Lower lobe of right lung (tissue), 2 donors: ENCODE measurements at regions not wholly inside any gene's neighbourhood (a gene's known extent, or its start where the extent isn't known, plus 50 kb on each side); places are given as distances from the start of the nearest gene placed in this dataset.

Experiments used
- ATAC-seq, 2 donors: fragments of 200-7000 bp; cut with Tn5 transposase; one replicate each; pipeline ENCODE4 v1.9.1; 2020 to 2022; ENCODE audit warnings: mild to moderate bottlenecking in 2 of 2, moderate library complexity in 2 of 2
- DNase-seq: peaks from one replicate; pipeline ENCODE4 v3.0.0-alpha.2; 2020
- H3K27ac ChIP-seq: fragments of 200-600 bp; one replicate; pipeline ENCODE4 v1.8.0; 2022
- H3K27me3 ChIP-seq: fragments of 200-600 bp; one replicate; pipeline ENCODE4 v1.8.0; 2022; ENCODE audit warnings: low read depth
- H3K36me3 ChIP-seq: fragments of 200-600 bp; one replicate; pipeline ENCODE4 v1.8.0; 2022; ENCODE audit warnings: mild to moderate bottlenecking
- H3K4me1 ChIP-seq: fragments of 200-600 bp; one replicate; pipeline ENCODE4 v1.8.0; 2022
- H3K4me3 ChIP-seq: fragments of 200-600 bp; one replicate; pipeline ENCODE4 v1.8.0; 2022; ENCODE audit warnings: mild to moderate bottlenecking
- H3K9me3 ChIP-seq: fragments of 200-600 bp; one replicate; pipeline ENCODE4 v1.8.0; 2022
- intact Hi-C: fragments of 100-400 bp; cut with DNase I; formaldehyde crosslinking; loops from one replicate; pipeline ENCODE4 v1.11.0; 2022
- TF ChIP-seq, protein P1 (sequence below): fragments of 200-600 bp; IDR thresholded peaks from one replicate; pipeline ENCODE4 v1.8.0; 2022; ENCODE audit warnings: antibody characterized with exemption, mild to moderate bottlenecking
- donor health status: DM: no; HTN: yes; CAD: no; lungs with severe emphysema.

DNA sequence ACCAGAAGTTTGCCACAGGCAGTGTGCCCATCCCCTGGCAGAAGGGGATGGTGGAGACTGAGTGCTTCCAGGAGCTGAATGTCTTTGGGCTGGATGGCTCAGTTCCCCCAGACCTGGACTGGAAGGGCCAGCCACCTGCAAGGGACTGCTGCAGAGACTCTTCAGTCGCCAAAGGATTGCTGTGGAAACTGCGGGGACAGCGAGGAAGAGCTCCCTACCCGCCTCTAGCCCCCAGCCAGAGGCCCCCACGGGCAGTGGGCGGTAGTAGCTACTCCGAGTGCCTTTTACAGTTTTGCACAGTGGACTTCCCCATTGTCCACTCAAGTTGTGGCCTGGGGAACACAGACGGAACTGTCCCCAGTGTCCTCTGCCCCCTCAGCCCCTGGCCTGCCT is 138.5 kb downstream of the ZDHHC20 start:
- ATAC-seq, result no peak
- Histone ChIP-seq H3K36me3 (no peaks in the 10 kb centered on the region), H3K27me3 (no peaks in the 10 kb centered on the region), H3K4me3 (no peak overlapping the region), H3K27ac (no peak overlapping the region), H3K4me1 (no peaks in the 10 kb centered on the region), H3K9me3 (no peaks in the 10 kb centered on the region)
- intact Hi-C loops, result no loop called here
- no peak for DNase-seq
- TF ChIP-seq, protein P1, sequence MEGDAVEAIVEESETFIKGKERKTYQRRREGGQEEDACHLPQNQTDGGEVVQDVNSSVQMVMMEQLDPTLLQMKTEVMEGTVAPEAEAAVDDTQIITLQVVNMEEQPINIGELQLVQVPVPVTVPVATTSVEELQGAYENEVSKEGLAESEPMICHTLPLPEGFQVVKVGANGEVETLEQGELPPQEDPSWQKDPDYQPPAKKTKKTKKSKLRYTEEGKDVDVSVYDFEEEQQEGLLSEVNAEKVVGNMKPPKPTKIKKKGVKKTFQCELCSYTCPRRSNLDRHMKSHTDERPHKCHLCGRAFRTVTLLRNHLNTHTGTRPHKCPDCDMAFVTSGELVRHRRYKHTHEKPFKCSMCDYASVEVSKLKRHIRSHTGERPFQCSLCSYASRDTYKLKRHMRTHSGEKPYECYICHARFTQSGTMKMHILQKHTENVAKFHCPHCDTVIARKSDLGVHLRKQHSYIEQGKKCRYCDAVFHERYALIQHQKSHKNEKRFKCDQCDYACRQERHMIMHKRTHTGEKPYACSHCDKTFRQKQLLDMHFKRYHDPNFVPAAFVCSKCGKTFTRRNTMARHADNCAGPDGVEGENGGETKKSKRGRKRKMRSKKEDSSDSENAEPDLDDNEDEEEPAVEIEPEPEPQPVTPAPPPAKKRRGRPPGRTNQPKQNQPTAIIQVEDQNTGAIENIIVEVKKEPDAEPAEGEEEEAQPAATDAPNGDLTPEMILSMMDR, result no peak

- ATAC-seq (no peak), DNase-seq (no peak)
- TF ChIP-seq, protein P1, result no peak
- Histone ChIP-seq H3K9me3 (no peaks in the 10 kb centered on the region), H3K4me1 (no peaks in the 10 kb centered on the region), H3K36me3 (no peaks in the 10 kb centered on the region), H3K27me3 (no peaks in the 10 kb centered on the region), H3K27ac (no peak overlapping the region), H3K4me3 (no peak overlapping the region)
- intact Hi-C loops, result no loop called here
Observed at GRCh38 chr13:21321269-21321668, 137.8 kb downstream of the ZDHHC20 start.

GRCh38 chr13:21322327-21322965 is 136.7 kb downstream of the ZDHHC20 start:
- ATAC-seq, result no peak
- no peaks in the 10 kb centered on the region for H3K27me3 ChIP-seq
- no peaks in the 10 kb centered on the region for H3K4me1 ChIP-seq
- no peak for DNase-seq
- intact Hi-C loops, result no loop called here
- H3K27ac ChIP-seq, result no peak overlapping the region
- no peaks in the 10 kb centered on the region for H3K36me3 ChIP-seq
- no peak overlapping the region for H3K4me3 ChIP-seq
- H3K9me3 ChIP-seq, result no peaks in the 10 kb centered on the region
- TF ChIP-seq, protein P1, result no peak
